WTC11 (cell line): ENCODE measurements at regions not wholly inside any gene's neighbourhood (a gene's known extent, or its start where the extent isn't known, plus 50 kb on each side); places are given as distances from the start of the nearest gene placed in this dataset.

Experiments used
- ATF2 ChIP-seq: sonication (generic); formaldehyde crosslinking; IDR thresholded peaks from 2 replicates; pipeline ENCODE4 v1.8.1; 2022; ENCODE audit warnings: low read depth, missing genetic modification reagents, borderline replicate concordance
- CTCF ChIP-seq: fragments of 200-600 bp; IDR thresholded peaks from 2 replicates; pipeline ENCODE4 v1.8.0; 2022; ENCODE audit warnings: antibody characterized with exemption
- IRF2 ChIP-seq: sonication (generic); formaldehyde crosslinking; IDR thresholded peaks from 2 replicates; pipeline ENCODE4 v1.8.0; 2022; ENCODE audit warnings: low read depth, missing genetic modification reagents, borderline replicate concordance
- MAX ChIP-seq: sonication (generic); formaldehyde crosslinking; IDR thresholded peaks from 2 replicates; pipeline ENCODE4 v1.8.0; 2022; ENCODE audit warnings: mild to moderate bottlenecking, missing genetic modification reagents
- RELA ChIP-seq: sonication (generic); formaldehyde crosslinking; IDR thresholded peaks from 2 replicates; pipeline ENCODE4 v1.8.1; 2022; ENCODE audit warnings: missing genetic modification reagents, mild to moderate bottlenecking, borderline replicate concordance
- TP53 ChIP-seq: sonication (generic); formaldehyde crosslinking; IDR thresholded peaks from 2 replicates; pipeline ENCODE4 v1.8.1; 2023; ENCODE audit warnings: mild to moderate bottlenecking, missing genetic modification reagents
- ZNF281 ChIP-seq: sonication (generic); formaldehyde crosslinking; IDR thresholded peaks from 2 replicates; pipeline ENCODE4 v1.8.0; 2023; ENCODE audit warnings: mild to moderate bottlenecking, missing genetic modification reagents
- ZNF416 ChIP-seq: fragments of 250-450 bp; sonication (Bioruptor Pico); IDR thresholded peaks from 2 replicates; pipeline ENCODE4 v1.9.0; 2021; ENCODE audit warnings: mild to moderate bottlenecking, inconsistent platforms
- ZNF425 ChIP-seq: fragments of 250-450 bp; sonication (Bioruptor Pico); conservative IDR thresholded peaks from 2 replicates; pipeline ENCODE4 v1.9.0; 2021; ENCODE audit warnings: mild to moderate bottlenecking
- ZSCAN18 ChIP-seq: fragments of 250-450 bp; sonication (Bioruptor Pico); IDR thresholded peaks from 2 replicates; pipeline ENCODE4 v2.1.2; 2022; ENCODE audit warnings: mild to moderate bottlenecking, moderate library complexity

- TF ChIP-seq ZNF425 (no peak), MAX (no peak), ATF2 (CRISPR knock-in tag) (no peak), RELA (CRISPR knock-in tag) (no peak), ZNF281 (CRISPR knock-in tag) (no peak), ZNF416 (CRISPR knock-in tag) (no peak), TP53 (CRISPR knock-in tag) (no peak), IRF2 (CRISPR knock-in tag) (no peak), ZSCAN18 (CRISPR knock-in tag) (no peak), CTCF (no peak)
Observed at GRCh38 chr4:115325836-115326235, 212.4 kb upstream of the NDST4 start.
